HEK293 (cell line): ENCODE measurements at regions not wholly inside any gene's neighbourhood (a gene's known extent, or its start where the extent isn't known, plus 50 kb on each side); places are given as distances from the start of the nearest gene placed in this dataset.

ENCODE experiments used
- CTCF ChIP-seq: fragments of 450-650 bp; formaldehyde crosslinking; IDR thresholded peaks from 2 replicates; pipeline ENCODE4 v1.5.1; 2016; ENCODE audit warnings: missing biosample characterization, missing genetic modification characterization
- TCF7L2 ChIP-seq: IDR thresholded peaks from 2 replicates; pipeline ENCODE4 v1.6.1; 2011; ENCODE audit warnings: low read depth, mild to moderate bottlenecking, inconsistent platforms, low read length, moderate library complexity, borderline replicate concordance
- ZBTB20 ChIP-seq: fragments of 450-650 bp; formaldehyde crosslinking; IDR thresholded peaks from 2 replicates; pipeline ENCODE4 v1.5.1; 2016; ENCODE audit warnings: missing biosample characterization, missing genetic modification characterization
- ZNF146 ChIP-seq: fragments of 450-650 bp; formaldehyde crosslinking; IDR thresholded peaks from 2 replicates; pipeline ENCODE4 v1.5.1; 2016; ENCODE audit warnings: missing biosample characterization, missing genetic modification characterization
- ZNF16 ChIP-seq: fragments of 450-650 bp; formaldehyde crosslinking; IDR thresholded peaks from 2 replicates; pipeline ENCODE4 v1.5.1; 2016; ENCODE audit warnings: low read depth, missing biosample characterization, missing genetic modification characterization
- ZNF211 ChIP-seq: fragments of 450-650 bp; formaldehyde crosslinking; IDR thresholded peaks from 2 replicates; pipeline ENCODE4 v1.5.1; 2016; ENCODE audit warnings: low read depth, missing biosample characterization, missing genetic modification characterization
- ZNF350 ChIP-seq: fragments of 450-650 bp; formaldehyde crosslinking; IDR thresholded peaks from 2 replicates; pipeline ENCODE4 v1.5.0; 2017; ENCODE audit warnings: missing biosample characterization, mild to moderate bottlenecking, missing genetic modification characterization
- ZNF394 ChIP-seq: fragments of 450-650 bp; formaldehyde crosslinking; IDR thresholded peaks from 2 replicates; pipeline ENCODE4 v1.5.1; 2016; ENCODE audit warnings: missing biosample characterization, missing genetic modification characterization, mild to moderate bottlenecking, moderate library complexity, borderline replicate concordance
- ZNF423 ChIP-seq: fragments of 450-650 bp; formaldehyde crosslinking; IDR thresholded peaks from 2 replicates; pipeline ENCODE4 v1.5.1; 2016; ENCODE audit warnings: missing biosample characterization, missing genetic modification characterization
- ZNF501 ChIP-seq: fragments of 450-650 bp; formaldehyde crosslinking; IDR thresholded peaks from 2 replicates; pipeline ENCODE4 v1.5.1; 2016; ENCODE audit warnings: missing biosample characterization, missing genetic modification characterization
- ZNF610 ChIP-seq: fragments of 450-650 bp; formaldehyde crosslinking; IDR thresholded peaks from 2 replicates; pipeline ENCODE4 v1.5.1; 2016; ENCODE audit warnings: missing biosample characterization, missing genetic modification characterization, borderline replicate concordance
- ZXDB ChIP-seq: fragments of 450-650 bp; formaldehyde crosslinking; IDR thresholded peaks from 2 replicates; pipeline ENCODE4 v1.5.1; 2016; ENCODE audit warnings: missing biosample characterization, missing genetic modification characterization
- TF ChIP-seq, protein P1 (sequence below): fragments of 450-650 bp; formaldehyde crosslinking; IDR thresholded peaks from 2 replicates; pipeline ENCODE4 v1.5.1; 2016; ENCODE audit warnings: missing biosample characterization, missing genetic modification characterization

DNA sequence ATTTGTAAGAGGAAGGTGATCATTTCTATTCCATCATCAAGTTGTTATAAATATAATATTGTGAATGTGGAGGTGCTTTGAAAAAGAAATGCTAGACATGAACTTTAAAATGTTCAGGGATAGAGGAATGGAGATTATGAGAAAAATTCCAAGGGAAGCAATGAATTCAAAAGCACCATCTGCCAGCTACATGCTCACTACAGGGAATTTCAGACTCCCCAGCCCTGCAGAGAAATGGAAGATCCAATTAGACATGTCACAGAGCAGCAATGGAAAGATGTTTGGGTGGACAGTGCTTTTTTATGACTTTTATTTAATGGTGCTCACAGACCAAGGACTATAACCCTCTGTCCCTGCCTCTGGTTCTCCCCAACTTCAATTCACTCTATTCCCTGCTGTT, 209.7 kb downstream of the ESM1 start:
- TF ChIP-seq CTCF (tag by site-specific recombination) (no peak), ZNF146 (tag by site-specific recombination) (no peak), TCF7L2 (no peak), ZNF211 (tag by site-specific recombination) (no peak), ZNF610 (no peak), ZNF350 (no peak), ZBTB20 (tag by site-specific recombination) (no peak), ZNF16 (tag by site-specific recombination) (no peak), ZNF394 (tag by site-specific recombination) (no peak), ZNF501 (tag by site-specific recombination) (no peak), ZNF423 (tag by site-specific recombination) (no peak), ZXDB (no peak)
- TF ChIP-seq, protein P1, sequence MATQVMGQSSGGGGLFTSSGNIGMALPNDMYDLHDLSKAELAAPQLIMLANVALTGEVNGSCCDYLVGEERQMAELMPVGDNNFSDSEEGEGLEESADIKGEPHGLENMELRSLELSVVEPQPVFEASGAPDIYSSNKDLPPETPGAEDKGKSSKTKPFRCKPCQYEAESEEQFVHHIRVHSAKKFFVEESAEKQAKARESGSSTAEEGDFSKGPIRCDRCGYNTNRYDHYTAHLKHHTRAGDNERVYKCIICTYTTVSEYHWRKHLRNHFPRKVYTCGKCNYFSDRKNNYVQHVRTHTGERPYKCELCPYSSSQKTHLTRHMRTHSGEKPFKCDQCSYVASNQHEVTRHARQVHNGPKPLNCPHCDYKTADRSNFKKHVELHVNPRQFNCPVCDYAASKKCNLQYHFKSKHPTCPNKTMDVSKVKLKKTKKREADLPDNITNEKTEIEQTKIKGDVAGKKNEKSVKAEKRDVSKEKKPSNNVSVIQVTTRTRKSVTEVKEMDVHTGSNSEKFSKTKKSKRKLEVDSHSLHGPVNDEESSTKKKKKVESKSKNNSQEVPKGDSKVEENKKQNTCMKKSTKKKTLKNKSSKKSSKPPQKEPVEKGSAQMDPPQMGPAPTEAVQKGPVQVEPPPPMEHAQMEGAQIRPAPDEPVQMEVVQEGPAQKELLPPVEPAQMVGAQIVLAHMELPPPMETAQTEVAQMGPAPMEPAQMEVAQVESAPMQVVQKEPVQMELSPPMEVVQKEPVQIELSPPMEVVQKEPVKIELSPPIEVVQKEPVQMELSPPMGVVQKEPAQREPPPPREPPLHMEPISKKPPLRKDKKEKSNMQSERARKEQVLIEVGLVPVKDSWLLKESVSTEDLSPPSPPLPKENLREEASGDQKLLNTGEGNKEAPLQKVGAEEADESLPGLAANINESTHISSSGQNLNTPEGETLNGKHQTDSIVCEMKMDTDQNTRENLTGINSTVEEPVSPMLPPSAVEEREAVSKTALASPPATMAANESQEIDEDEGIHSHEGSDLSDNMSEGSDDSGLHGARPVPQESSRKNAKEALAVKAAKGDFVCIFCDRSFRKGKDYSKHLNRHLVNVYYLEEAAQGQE (tag by site-specific recombination): no peak
